ENCODE measurements at regions not wholly inside any gene's neighbourhood (a gene's known extent, or its start where the extent isn't known, plus 50 kb on each side); places are given as distances from the start of the nearest gene placed in this dataset.
"Not testable (repeated sequence)": the region's sequence is repeated elsewhere in the genome, so short reads cannot be mapped to it uniquely, and the experiment has no call there.

GRCh38 chr16:22719945-22720344 is 94.0 kb upstream of the HS3ST2 start:
- 39 to 47% (median 42%) methylated on average over 4 of the region's 4 CpGs for WGBS, 3 donors
- intact Hi-C loops (cut with DNase I): no loop called here

GRCh38 chr16:22721511-22722100 is 92.4 kb upstream of the HS3ST2 start:
- ATAC-seq: no peak
- Histone ChIP-seq H3K9me3 (no peaks in the 10 kb centered on the region), H3K4me1 (no peaks in the 10 kb centered on the region), H3K4me3 (no peak overlapping the region), H3K36me3 (ENCODE audit: insufficient read depth in 1 of 2, low read depth in 1 of 2) (no peaks in the 10 kb centered on the region), H3K27ac (no peak overlapping the region), H3K27me3 (ENCODE audit: insufficient read depth in 3 of 3, low read length in 2 of 3) (peaks cover 0 to 3% (median 0%) of the 10 kb centered on the region in 3 donors)
- intact Hi-C loops (cut with DNase I): no loop called here
- WGBS, 3 donors: 20 to 25% (median 20%) methylated on average over 8 of the region's 8 CpGs
- DNase-seq: no peak
- TF ChIP-seq CTCF (IDR thresholded peaks at IDR 0.05): no peak

More at GRCh38 chr16:22719945-22720344, 94.0 kb upstream of the HS3ST2 start:
- no peak for ATAC-seq
- H3K9me3 ChIP-seq: no peaks in the 10 kb centered on the region
- no peaks in the 10 kb centered on the region for H3K36me3 ChIP-seq (ENCODE audit: insufficient read depth in 1 of 2, low read depth in 1 of 2)
- peaks cover 0 to 3% (median 0%) of the 10 kb centered on the region in 3 donors for H3K27me3 ChIP-seq (ENCODE audit: insufficient read depth in 3 of 3, low read length in 2 of 3)
- H3K4me3 ChIP-seq: no peak overlapping the region
- no peaks in the 10 kb centered on the region for H3K4me1 ChIP-seq
- H3K27ac ChIP-seq: no peak overlapping the region
- no peak for DNase-seq
- TF ChIP-seq CTCF (IDR thresholded peaks at IDR 0.05): no peak

- intact Hi-C loops (cut with DNase I); H3K27ac ChIP-seq; H3K27me3 ChIP-seq (ENCODE audit: insufficient read depth in 3 of 3, low read length in 2 of 3); ATAC-seq; DNase-seq; H3K9me3 ChIP-seq; H3K36me3 ChIP-seq (ENCODE audit: insufficient read depth in 1 of 2, low read depth in 1 of 2); H3K4me1 ChIP-seq; H3K4me3 ChIP-seq: not testable (repeated sequence)
- WGBS, 3 donors: 89 to 96% (median 90%) methylated on average over 46 to 48 of the region's 48 CpGs
Observed at GRCh38 chr16:22722551-22723541, 91.1 kb upstream of the HS3ST2 start.

- DNase-seq (no peak), ATAC-seq (no peak)
- intact Hi-C loops (cut with DNase I): no loop called here
- 54 to 73% (median 67%) methylated on average over 1 of the region's 1 CpG for WGBS, 3 donors
- Histone ChIP-seq H3K4me1 (peaks cover 5% of the 10 kb centered on the region), H3K27ac (no peak overlapping the region), H3K4me3 (no peak overlapping the region), H3K36me3 (ENCODE audit: insufficient read depth in 1 of 2, low read depth in 1 of 2) (no peaks in the 10 kb centered on the region), H3K9me3 (no peaks in the 10 kb centered on the region), H3K27me3 (ENCODE audit: insufficient read depth in 3 of 3, low read length in 2 of 3) (no peaks in the 10 kb centered on the region)
- no peak for TF ChIP-seq CTCF (IDR thresholded peaks at IDR 0.05)
Observed at GRCh38 chr16:22726868-22727267, 87.1 kb upstream of the HS3ST2 start.
